ENCODE measurements at regions not wholly inside any gene's neighbourhood (a gene's known extent, or its start where the extent isn't known, plus 50 kb on each side); places are given as distances from the start of the nearest gene placed in this dataset.

DNA sequence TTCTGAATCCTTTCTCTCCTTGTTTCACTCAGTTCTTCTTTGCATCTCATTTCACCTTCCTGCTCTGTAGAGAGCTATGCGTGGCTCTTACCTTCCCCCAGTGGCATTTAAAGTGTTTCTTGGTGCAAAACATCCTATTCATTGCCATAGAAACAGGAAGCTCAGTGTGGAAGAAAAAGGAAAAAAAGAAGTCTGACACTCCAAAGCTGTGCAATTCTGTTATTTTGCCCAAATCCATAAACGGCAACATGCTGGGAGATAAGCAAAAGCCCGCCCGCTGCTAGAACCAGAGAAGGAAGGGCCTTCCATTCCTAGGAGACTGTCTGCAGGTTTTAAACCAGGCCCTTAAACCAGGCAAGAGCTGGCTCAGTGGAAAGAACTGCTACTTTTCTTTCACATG, 247.1 kb downstream of the HIVEP2 start:
- TF ChIP-seq, protein P1, sequence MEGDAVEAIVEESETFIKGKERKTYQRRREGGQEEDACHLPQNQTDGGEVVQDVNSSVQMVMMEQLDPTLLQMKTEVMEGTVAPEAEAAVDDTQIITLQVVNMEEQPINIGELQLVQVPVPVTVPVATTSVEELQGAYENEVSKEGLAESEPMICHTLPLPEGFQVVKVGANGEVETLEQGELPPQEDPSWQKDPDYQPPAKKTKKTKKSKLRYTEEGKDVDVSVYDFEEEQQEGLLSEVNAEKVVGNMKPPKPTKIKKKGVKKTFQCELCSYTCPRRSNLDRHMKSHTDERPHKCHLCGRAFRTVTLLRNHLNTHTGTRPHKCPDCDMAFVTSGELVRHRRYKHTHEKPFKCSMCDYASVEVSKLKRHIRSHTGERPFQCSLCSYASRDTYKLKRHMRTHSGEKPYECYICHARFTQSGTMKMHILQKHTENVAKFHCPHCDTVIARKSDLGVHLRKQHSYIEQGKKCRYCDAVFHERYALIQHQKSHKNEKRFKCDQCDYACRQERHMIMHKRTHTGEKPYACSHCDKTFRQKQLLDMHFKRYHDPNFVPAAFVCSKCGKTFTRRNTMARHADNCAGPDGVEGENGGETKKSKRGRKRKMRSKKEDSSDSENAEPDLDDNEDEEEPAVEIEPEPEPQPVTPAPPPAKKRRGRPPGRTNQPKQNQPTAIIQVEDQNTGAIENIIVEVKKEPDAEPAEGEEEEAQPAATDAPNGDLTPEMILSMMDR (IDR thresholded peaks at IDR 0.05; ENCODE audit: low read depth, low read length) = no peak
- no peak overlapping the region for H3K4me3 ChIP-seq
- H3K27ac ChIP-seq = no peak overlapping the region
- no peaks in the 10 kb centered on the region for H3K36me3 ChIP-seq
- no peaks in the 10 kb centered on the region for H3K4me1 ChIP-seq (ENCODE audit: low read depth)
- no peaks in the 10 kb centered on the region for H3K27me3 ChIP-seq
- peak; percentile 17 to 30 for DNase-seq (ENCODE audit: low read depth in 1 of 2, low spot score in 1 of 2)
- no peaks in the 10 kb centered on the region for H3K9me3 ChIP-seq (ENCODE audit: low read depth)

DNA sequence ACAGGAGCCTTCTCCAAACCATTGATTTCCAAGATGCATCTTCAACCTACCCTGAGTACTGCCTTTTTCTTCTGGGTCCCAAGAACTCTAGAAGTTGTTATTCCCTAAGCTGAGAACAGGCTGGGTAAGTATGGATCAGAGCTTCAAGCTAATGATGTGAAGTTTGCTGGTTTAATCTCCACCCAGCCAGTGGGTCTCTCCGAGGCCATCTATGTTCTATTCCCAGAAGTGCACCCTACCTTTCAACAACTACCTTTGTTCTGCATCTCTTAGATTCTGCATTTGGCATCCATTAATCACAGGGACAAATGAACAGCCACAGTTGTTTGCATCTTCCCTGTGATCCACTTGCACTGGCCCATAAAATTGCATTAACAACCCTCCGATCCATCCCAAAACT, 246.2 kb downstream of the HIVEP2 start:
- TF ChIP-seq, protein P1 (IDR thresholded peaks at IDR 0.05; ENCODE audit: low read depth, low read length) = no peak
- no peak for DNase-seq (ENCODE audit: low read depth in 1 of 2, low spot score in 1 of 2)

DNA sequence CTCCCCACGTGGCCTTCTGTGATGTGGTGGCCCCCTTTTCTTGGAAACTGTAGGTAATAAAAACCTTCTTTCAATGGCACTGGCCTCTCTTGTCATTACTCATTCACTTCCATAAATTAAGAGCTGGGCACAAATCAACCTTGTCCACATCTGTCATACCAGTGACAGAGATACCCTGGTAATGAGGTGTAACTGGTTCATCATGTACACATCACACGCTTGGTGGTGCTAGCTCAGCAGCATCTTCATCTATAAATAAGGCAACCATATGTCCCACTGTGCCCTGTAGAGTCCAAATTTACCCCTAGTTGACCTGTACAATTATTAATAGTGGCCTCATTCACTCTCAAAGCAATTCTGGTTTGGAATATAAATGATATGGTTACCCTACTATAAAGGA, 245.6 kb downstream of the HIVEP2 start:
- peaks cover 12% of the 10 kb centered on the region for H3K4me1 ChIP-seq (ENCODE audit: low read depth)
- no peaks in the 10 kb centered on the region for H3K9me3 ChIP-seq (ENCODE audit: low read depth)
- no peak for DNase-seq (ENCODE audit: low read depth in 1 of 2, low spot score in 1 of 2)
- no peak overlapping the region for H3K27ac ChIP-seq
- H3K36me3 ChIP-seq = no peaks in the 10 kb centered on the region
- H3K4me3 ChIP-seq = no peak overlapping the region
- TF ChIP-seq, protein P1 (IDR thresholded peaks at IDR 0.05; ENCODE audit: low read depth, low read length) = no peak
- no peaks in the 10 kb centered on the region for H3K27me3 ChIP-seq

More for the DNA sequence above, 246.2 kb downstream of the HIVEP2 start:
- Histone ChIP-seq H3K27ac (no peak overlapping the region), H3K9me3 (ENCODE audit: low read depth) (no peaks in the 10 kb centered on the region), H3K4me3 (no peak overlapping the region), H3K36me3 (no peaks in the 10 kb centered on the region), H3K27me3 (no peaks in the 10 kb centered on the region), H3K4me1 (ENCODE audit: low read depth) (peaks cover 6% of the 10 kb centered on the region)

DNA sequence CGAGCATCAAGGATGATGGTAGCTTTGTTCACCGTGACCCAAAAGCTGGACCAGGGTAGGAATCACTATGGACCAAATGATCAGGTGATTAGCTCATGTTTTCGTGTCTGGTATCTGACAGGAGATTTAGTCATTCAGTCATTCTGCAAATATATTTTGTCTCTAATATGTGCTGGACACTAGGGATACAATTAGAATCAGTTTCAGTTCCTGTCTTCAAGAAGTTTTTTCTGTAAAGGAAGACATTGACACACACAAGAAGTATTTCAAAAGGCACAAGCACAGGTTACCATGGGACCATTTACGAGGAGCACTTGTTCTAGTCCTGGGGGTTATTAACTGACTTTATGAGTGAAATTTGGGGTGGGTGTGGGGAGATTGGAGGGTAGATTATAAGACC, 244.9 kb downstream of the HIVEP2 start:
- no peaks in the 10 kb centered on the region for H3K36me3 ChIP-seq
- no peak for DNase-seq (ENCODE audit: low read depth in 1 of 2, low spot score in 1 of 2)
- H3K27ac ChIP-seq = no peak overlapping the region
- H3K27me3 ChIP-seq = no peaks in the 10 kb centered on the region
- peaks cover 12% of the 10 kb centered on the region for H3K4me1 ChIP-seq (ENCODE audit: low read depth)
- no peaks in the 10 kb centered on the region for H3K9me3 ChIP-seq (ENCODE audit: low read depth)
- H3K4me3 ChIP-seq = no peak overlapping the region
- TF ChIP-seq, protein P1 (IDR thresholded peaks at IDR 0.05; ENCODE audit: low read depth, low read length) = no peak

DNA sequence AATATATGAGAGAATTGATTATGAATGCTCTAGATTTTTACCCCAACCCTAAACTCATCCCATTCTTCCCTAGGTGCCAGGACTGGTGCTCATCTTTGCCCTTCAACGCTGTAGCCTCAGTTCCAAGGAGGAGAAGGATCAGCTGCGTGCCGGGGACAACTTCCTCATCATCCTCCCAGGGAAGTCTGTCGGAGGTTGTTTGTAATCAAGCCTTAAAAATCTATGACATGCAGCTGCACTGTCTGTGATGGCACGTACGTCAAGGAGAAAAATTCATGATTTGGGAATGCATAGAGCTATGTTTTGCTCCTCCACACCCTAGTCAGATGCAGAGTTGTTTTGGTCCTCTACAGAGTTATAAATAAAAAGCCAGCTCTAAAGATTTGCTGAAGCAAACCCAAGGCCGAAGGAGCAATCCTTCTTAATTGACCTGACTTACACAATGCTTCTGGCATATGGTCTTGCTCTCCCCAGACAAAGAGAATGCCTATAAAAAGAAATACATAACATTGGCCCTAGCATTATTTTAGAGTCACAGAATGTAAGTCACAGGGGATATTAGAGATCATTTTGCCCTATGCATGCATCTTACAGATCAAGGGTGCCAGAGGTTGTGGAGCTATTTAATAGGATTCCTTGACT, 244.2 kb downstream of the HIVEP2 start:
- H3K4me3 ChIP-seq = no peak overlapping the region
- no peak overlapping the region for H3K27ac ChIP-seq
- no peaks in the 10 kb centered on the region for H3K27me3 ChIP-seq
- TF ChIP-seq, protein P1 (IDR thresholded peaks at IDR 0.05; ENCODE audit: low read depth, low read length) = no peak
- no peaks in the 10 kb centered on the region for H3K9me3 ChIP-seq (ENCODE audit: low read depth)
- no peak for DNase-seq (ENCODE audit: low read depth in 1 of 2, low spot score in 1 of 2)
- H3K4me1 ChIP-seq (ENCODE audit: low read depth) = peaks cover 12% of the 10 kb centered on the region
- no peaks in the 10 kb centered on the region for H3K36me3 ChIP-seq

All from cardiac muscle cell (in vitro differentiated cells and primary cell).